Tibial nerve (tissue), 3 donors: ENCODE measurements at regions not wholly inside any gene's neighbourhood (a gene's known extent, or its start where the extent isn't known, plus 50 kb on each side); places are given as distances from the start of the nearest gene placed in this dataset.
"Not testable (repeated sequence)": the region's sequence is repeated elsewhere in the genome, so short reads cannot be mapped to it uniquely, and the experiment has no call there.

Source experiments
- POLR2A ChIP-seq, 2 donors: fragments of 450-650 bp; IDR thresholded peaks; one replicate each; pipeline ENCODE4 v1.6.1; 2017; ENCODE audit warnings: antibody characterized with exemption in 2 of 2, mild to moderate bottlenecking in 2 of 2, moderate library complexity in 2 of 2
- TF ChIP-seq, protein P1 (sequence below), 5 experiments: fragments of 200-600 bp in 3 of 5; fragments of 450-650 bp in 2 of 5; sonication (generic) in 3 of 5; IDR thresholded peaks; one replicate each; pipeline ENCODE4 v1.5.1; 2016 to 2019; ENCODE audit warnings: antibody characterized with exemption in 5 of 5, mild to moderate bottlenecking in 3 of 5, moderate library complexity in 2 of 5

DNA sequence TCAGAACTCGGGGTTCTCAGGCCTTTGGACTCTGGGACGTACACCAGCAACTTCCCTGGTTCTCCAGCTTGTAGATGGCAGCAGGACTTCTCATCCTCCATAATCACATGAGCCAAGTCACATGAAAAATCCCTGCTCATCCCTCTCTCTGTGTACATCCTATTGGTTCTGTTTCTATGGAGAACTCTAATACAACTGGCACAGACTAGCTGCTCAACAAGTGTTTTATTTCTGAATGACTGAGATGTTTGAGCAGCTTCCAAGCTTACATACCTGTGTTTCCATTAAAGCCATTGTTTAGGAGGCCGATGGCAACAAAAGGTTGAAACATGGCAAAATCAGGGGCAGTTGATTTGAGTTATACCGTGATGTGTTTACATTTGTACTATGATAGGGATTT, 122.2 kb upstream of the FAM20C start:
- TF ChIP-seq, protein P1, sequence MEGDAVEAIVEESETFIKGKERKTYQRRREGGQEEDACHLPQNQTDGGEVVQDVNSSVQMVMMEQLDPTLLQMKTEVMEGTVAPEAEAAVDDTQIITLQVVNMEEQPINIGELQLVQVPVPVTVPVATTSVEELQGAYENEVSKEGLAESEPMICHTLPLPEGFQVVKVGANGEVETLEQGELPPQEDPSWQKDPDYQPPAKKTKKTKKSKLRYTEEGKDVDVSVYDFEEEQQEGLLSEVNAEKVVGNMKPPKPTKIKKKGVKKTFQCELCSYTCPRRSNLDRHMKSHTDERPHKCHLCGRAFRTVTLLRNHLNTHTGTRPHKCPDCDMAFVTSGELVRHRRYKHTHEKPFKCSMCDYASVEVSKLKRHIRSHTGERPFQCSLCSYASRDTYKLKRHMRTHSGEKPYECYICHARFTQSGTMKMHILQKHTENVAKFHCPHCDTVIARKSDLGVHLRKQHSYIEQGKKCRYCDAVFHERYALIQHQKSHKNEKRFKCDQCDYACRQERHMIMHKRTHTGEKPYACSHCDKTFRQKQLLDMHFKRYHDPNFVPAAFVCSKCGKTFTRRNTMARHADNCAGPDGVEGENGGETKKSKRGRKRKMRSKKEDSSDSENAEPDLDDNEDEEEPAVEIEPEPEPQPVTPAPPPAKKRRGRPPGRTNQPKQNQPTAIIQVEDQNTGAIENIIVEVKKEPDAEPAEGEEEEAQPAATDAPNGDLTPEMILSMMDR (IDR thresholded peaks at IDR 0.05): not testable (repeated sequence)
- TF ChIP-seq POLR2A (IDR thresholded peaks at IDR 0.05): not testable (repeated sequence)
